ENCODE measurements at regions not wholly inside any gene's neighbourhood (a gene's known extent, or its start where the extent isn't known, plus 50 kb on each side); places are given as distances from the start of the nearest gene placed in this dataset.

- no peaks in the 10 kb centered on the region for H3K27me3 ChIP-seq (replicated peaks; ENCODE audit: insufficient read depth)
- no peak overlapping the region for H3K27ac ChIP-seq
- DNase-seq (ENCODE audit: low spot score), result no peak
- no peak for TF ChIP-seq CTCF (IDR thresholded peaks at IDR 0.05)
- no peaks in the 10 kb centered on the region for H3K4me1 ChIP-seq (ENCODE audit: control insufficient read depth in 1 of 2, low read depth in 2 of 2)
- ATAC-seq (ENCODE audit: insufficient number of reproducible peaks, low FRiP score, low read depth), result no peak
- H3K9me3 ChIP-seq, result no peaks in the 10 kb centered on the region
- no peaks in the 10 kb centered on the region for H3K36me3 ChIP-seq
- no peak overlapping the region for H3K4me3 ChIP-seq
Measured at GRCh38 chr2:16316456-16317210, 349.0 kb downstream of the CYRIA start.

GRCh38 chr2:16315908-16316307 is 349.7 kb downstream of the CYRIA start:
- no peaks in the 10 kb centered on the region for H3K27me3 ChIP-seq (replicated peaks; ENCODE audit: insufficient read depth)
- H3K36me3 ChIP-seq, result no peaks in the 10 kb centered on the region
- no peak for TF ChIP-seq CTCF (IDR thresholded peaks at IDR 0.05)
- H3K4me1 ChIP-seq (ENCODE audit: control insufficient read depth in 1 of 2, low read depth in 2 of 2), result no peaks in the 10 kb centered on the region
- H3K9me3 ChIP-seq, result no peaks in the 10 kb centered on the region
- DNase-seq (ENCODE audit: low spot score) (no peak), ATAC-seq (ENCODE audit: insufficient number of reproducible peaks, low FRiP score, low read depth) (no peak)
- no peak overlapping the region for H3K4me3 ChIP-seq
- H3K27ac ChIP-seq, result no peak overlapping the region

GRCh38 chr2:16315458-16315835 is 350.2 kb downstream of the CYRIA start:
- ATAC-seq (ENCODE audit: insufficient number of reproducible peaks, low FRiP score, low read depth), result no peak

GRCh38 chr2:16314691-16315457 is 350.8 kb downstream of the CYRIA start:
- TF ChIP-seq CTCF (IDR thresholded peaks at IDR 0.05), result no peak
- no peak for DNase-seq (ENCODE audit: low spot score)
- Histone ChIP-seq H3K4me1 (ENCODE audit: control insufficient read depth in 1 of 2, low read depth in 2 of 2) (no peaks in the 10 kb centered on the region), H3K27me3 (replicated peaks; ENCODE audit: insufficient read depth) (no peaks in the 10 kb centered on the region), H3K36me3 (no peaks in the 10 kb centered on the region), H3K27ac (no peak overlapping the region), H3K9me3 (no peaks in the 10 kb centered on the region), H3K4me3 (no peak overlapping the region)
- ATAC-seq (ENCODE audit: insufficient number of reproducible peaks, low FRiP score, low read depth), result no peak

More at GRCh38 chr2:16315458-16315835, 350.2 kb downstream of the CYRIA start:
- Histone ChIP-seq H3K27me3 (replicated peaks; ENCODE audit: insufficient read depth) (no peaks in the 10 kb centered on the region), H3K27ac (no peak overlapping the region), H3K4me3 (no peak overlapping the region), H3K36me3 (no peaks in the 10 kb centered on the region), H3K4me1 (ENCODE audit: control insufficient read depth in 1 of 2, low read depth in 2 of 2) (no peaks in the 10 kb centered on the region), H3K9me3 (no peaks in the 10 kb centered on the region)
- TF ChIP-seq CTCF (IDR thresholded peaks at IDR 0.05), result no peak
- DNase-seq (ENCODE audit: low spot score), result no peak

- TF ChIP-seq CTCF (IDR thresholded peaks at IDR 0.05), result no peak
- Histone ChIP-seq H3K27me3 (replicated peaks; ENCODE audit: insufficient read depth) (no peaks in the 10 kb centered on the region), H3K36me3 (no peaks in the 10 kb centered on the region), H3K4me3 (no peak overlapping the region), H3K4me1 (ENCODE audit: control insufficient read depth in 1 of 2, low read depth in 2 of 2) (no peaks in the 10 kb centered on the region), H3K27ac (no peak overlapping the region), H3K9me3 (no peaks in the 10 kb centered on the region)
- no peak for DNase-seq (ENCODE audit: low spot score)
- ATAC-seq (ENCODE audit: insufficient number of reproducible peaks, low FRiP score, low read depth), result no peak
Measured at GRCh38 chr2:16314001-16314400, 351.6 kb downstream of the CYRIA start.
